K562 (cell line): ENCODE measurements at regions not wholly inside any gene's neighbourhood (a gene's known extent, or its start where the extent isn't known, plus 50 kb on each side); places are given as distances from the start of the nearest gene placed in this dataset.

Experiments
- ARID2 ChIP-seq: fragments of 450-650 bp; IDR thresholded peaks from 2 replicates; pipeline ENCODE4 v1.6.1; 2017; ENCODE audit warnings: antibody characterized with exemption, mild to moderate bottlenecking
- CTCF ChIP-seq, 3 experiments: IDR thresholded peaks in 2 of 3; conservative IDR thresholded peaks in 1 of 3; 2 replicates each; pipeline ENCODE4 v1.5.1; 2011 to 2012; ENCODE audit warnings: low read length in 3 of 3, mild to moderate bottlenecking in 3 of 3, control low read depth in 2 of 3, improper control_type of control experiment in 1 of 3, inconsistent platforms in 1 of 3, low read depth in 1 of 3, mixed read lengths in 1 of 3, moderate library complexity in 1 of 3; ENCODE audit not compliant: insufficient read depth in 2 of 3
- SMAD4 ChIP-seq: fragments of 250-450 bp; sonication (Bioruptor Pico); conservative IDR thresholded peaks from 2 replicates; pipeline ENCODE4 v1.8.0; 2021; ENCODE audit warnings: inconsistent platforms, mild to moderate bottlenecking, moderate library complexity
- ZNF707 ChIP-seq: fragments of 250-450 bp; sonication (Bioruptor Pico); conservative IDR thresholded peaks from 2 replicates; pipeline ENCODE4 v1.8.0; 2022; ENCODE audit warnings: inconsistent platforms, mild to moderate bottlenecking, moderate library complexity

- no peak for TF ChIP-seq CTCF (IDR thresholded peaks at IDR 0.05 in 2 of 3, conservative IDR thresholded peaks at IDR 0.05 in 1 of 3; ENCODE audit: insufficient read depth in 2 of 3, low read depth in 1 of 3, low read length in 3 of 3)
- TF ChIP-seq SMAD4 (CRISPR knock-in tag), result no peak
- no peak for TF ChIP-seq ZNF707 (CRISPR knock-in tag)
- TF ChIP-seq ARID2, result no peak
Measured at GRCh38 chr5:118561235-118561634, 427.1 kb downstream of the DTWD2 start.
